Gastrocnemius medialis (tissue), 4 donors: ENCODE measurements at regions not wholly inside any gene's neighbourhood (a gene's known extent, or its start where the extent isn't known, plus 50 kb on each side); places are given as distances from the start of the nearest gene placed in this dataset.
"Not testable (repeated sequence)": the region's sequence is repeated elsewhere in the genome, so short reads cannot be mapped to it uniquely, and the experiment has no call there.

Experiments used
- CTCF ChIP-seq, 5 experiments: fragments of 450-650 bp in 3 of 5; fragments of 200-600 bp in 2 of 5; sonication (generic) in 2 of 5; IDR thresholded peaks in 4 of 5; conservative IDR thresholded peaks in 1 of 5; 1 replicate in 4 of 5; 2 replicates in 1 of 5; pipeline ENCODE4 v1.5.1; 2016 to 2019; ENCODE audit warnings: antibody characterized with exemption in 5 of 5, mild to moderate bottlenecking in 3 of 5, moderate library complexity in 3 of 5
- POLR2A ChIP-seq, 2 donors: fragments of 450-650 bp; IDR thresholded peaks; one replicate each; pipeline ENCODE4 v1.6.1; 2017; ENCODE audit warnings: antibody characterized with exemption in 2 of 2, mild to moderate bottlenecking in 2 of 2, moderate library complexity in 2 of 2

- not testable (repeated sequence) for TF ChIP-seq CTCF (IDR thresholded peaks at IDR 0.05 in 4 of 5, conservative IDR thresholded peaks at IDR 0.05 in 1 of 5); POLR2A (IDR thresholded peaks at IDR 0.05)
These were observed 830.1 kb downstream of the BRD1 start for GRCh38 chr22:48997605-48998004.
